Parathyroid adenoma (tissue), 2 donors: ENCODE measurements at regions not wholly inside any gene's neighbourhood (a gene's known extent, or its start where the extent isn't known, plus 50 kb on each side); places are given as distances from the start of the nearest gene placed in this dataset.

Source experiments
- H2AFZ ChIP-seq: fragments of 300-600 bp; sonication (generic); one replicate; pipeline ENCODE4 v1.7.0; 2017; ENCODE audit warnings: antibody characterized with exemption, mild to moderate bottlenecking
- H3K27ac ChIP-seq: fragments of 300-600 bp; sonication (generic); one replicate; pipeline ENCODE4 v1.7.0; 2017
- H3K27me3 ChIP-seq: fragments of 300-600 bp; sonication (generic); one replicate; pipeline ENCODE4 v1.7.0; 2017; ENCODE audit warnings: low read length; ENCODE audit not compliant: control insufficient read depth, insufficient read depth
- H3K36me3 ChIP-seq: fragments of 300-600 bp; sonication (generic); one replicate; pipeline ENCODE4 v1.7.0; 2017; ENCODE audit warnings: low read length; ENCODE audit not compliant: control insufficient read depth, insufficient read depth
- H3K4me1 ChIP-seq: fragments of 300-600 bp; sonication (generic); one replicate; pipeline ENCODE4 v1.7.0; 2017; ENCODE audit warnings: control low read depth
- H3K4me2 ChIP-seq: fragments of 300-600 bp; sonication (generic); one replicate; pipeline ENCODE4 v1.7.0; 2017; ENCODE audit warnings: low read length
- H3K4me3 ChIP-seq: fragments of 300-600 bp; sonication (generic); one replicate; pipeline ENCODE4 v1.7.0; 2017; ENCODE audit warnings: low read depth, low read length
- H3K79me2 ChIP-seq: fragments of 300-600 bp; sonication (generic); one replicate; pipeline ENCODE4 v1.7.0; 2017; ENCODE audit warnings: control low read depth
- H3K9ac ChIP-seq: fragments of 300-600 bp; sonication (generic); one replicate; pipeline ENCODE4 v1.7.0; 2017; ENCODE audit warnings: mild to moderate bottlenecking
- H3K9me3 ChIP-seq: fragments of 300-600 bp; sonication (generic); one replicate; pipeline ENCODE4 v1.7.0; 2017; ENCODE audit warnings: low read length; ENCODE audit not compliant: control insufficient read depth
- CTCF ChIP-seq: fragments of 300-600 bp; sonication (generic); IDR thresholded peaks from one replicate; pipeline ENCODE4 v1.7.0; 2017; ENCODE audit warnings: antibody characterized with exemption, mild to moderate bottlenecking
- donor health status: primary hyperparathyroidism.

- Histone ChIP-seq H3K79me2 (no peaks in the 10 kb centered on the region), H3K4me2 (no peak overlapping the region), H3K4me1 (no peaks in the 10 kb centered on the region), H3K4me3 (no peak overlapping the region), H3K36me3 (no peaks in the 10 kb centered on the region), H3K27ac (no peak overlapping the region), H3K27me3 (no peaks in the 10 kb centered on the region), H3K9ac (no peak overlapping the region), H2AFZ (no peak overlapping the region), H3K9me3 (no peaks in the 10 kb centered on the region)
- TF ChIP-seq CTCF: no peak
Observed at GRCh38 chr9:71254592-71255277, 133.3 kb upstream of the TRPM3 start.

- no peak overlapping the region for H2AFZ ChIP-seq
- H3K27ac ChIP-seq: no peak overlapping the region
- no peak overlapping the region for H3K4me2 ChIP-seq
- H3K9ac ChIP-seq: no peak overlapping the region
- H3K4me1 ChIP-seq: no peaks in the 10 kb centered on the region
- TF ChIP-seq CTCF: no peak
- no peak overlapping the region for H3K4me3 ChIP-seq
- H3K79me2 ChIP-seq: no peaks in the 10 kb centered on the region
- H3K27me3 ChIP-seq: no peaks in the 10 kb centered on the region
- H3K36me3 ChIP-seq: no peaks in the 10 kb centered on the region
- no peaks in the 10 kb centered on the region for H3K9me3 ChIP-seq
Observed at GRCh38 chr9:71253011-71253410, 131.6 kb upstream of the TRPM3 start.

- H3K9me3 ChIP-seq: no peaks in the 10 kb centered on the region
- no peak overlapping the region for H3K27ac ChIP-seq
- H3K79me2 ChIP-seq: no peaks in the 10 kb centered on the region
- no peaks in the 10 kb centered on the region for H3K4me1 ChIP-seq
- H3K4me2 ChIP-seq: no peak overlapping the region
- no peak overlapping the region for H3K4me3 ChIP-seq
- no peak for TF ChIP-seq CTCF
- no peak overlapping the region for H3K9ac ChIP-seq
- H2AFZ ChIP-seq: no peak overlapping the region
- H3K27me3 ChIP-seq: no peaks in the 10 kb centered on the region
- H3K36me3 ChIP-seq: no peaks in the 10 kb centered on the region
Observed at GRCh38 chr9:71250581-71250980, 129.2 kb upstream of the TRPM3 start.

- TF ChIP-seq CTCF: peak; percentile 54
- no peak overlapping the region for H3K4me2 ChIP-seq
Observed at GRCh38 chr9:71249729-71250317, 128.4 kb upstream of the TRPM3 start.

GRCh38 chr9:71245651-71246050, 124.2 kb upstream of the TRPM3 start:
- H3K27me3 ChIP-seq: no peaks in the 10 kb centered on the region
- H3K9ac ChIP-seq: no peak overlapping the region
- no peak overlapping the region for H2AFZ ChIP-seq
- TF ChIP-seq CTCF: no peak
- H3K36me3 ChIP-seq: no peaks in the 10 kb centered on the region
- H3K79me2 ChIP-seq: no peaks in the 10 kb centered on the region
- H3K4me1 ChIP-seq: no peaks in the 10 kb centered on the region
- no peaks in the 10 kb centered on the region for H3K9me3 ChIP-seq
- no peak overlapping the region for H3K4me3 ChIP-seq
- no peak overlapping the region for H3K4me2 ChIP-seq
- H3K27ac ChIP-seq: no peak overlapping the region

More at GRCh38 chr9:71249729-71250317, 128.4 kb upstream of the TRPM3 start:
- Histone ChIP-seq H3K4me3 (no peak overlapping the region), H3K9ac (no peak overlapping the region), H3K9me3 (no peaks in the 10 kb centered on the region), H3K27me3 (no peaks in the 10 kb centered on the region), H3K79me2 (no peaks in the 10 kb centered on the region), H3K27ac (no peak overlapping the region), H2AFZ (no peak overlapping the region), H3K4me1 (no peaks in the 10 kb centered on the region), H3K36me3 (no peaks in the 10 kb centered on the region)
